ENCODE measurements at regions not wholly inside any gene's neighbourhood (a gene's known extent, or its start where the extent isn't known, plus 50 kb on each side); places are given as distances from the start of the nearest gene placed in this dataset.

DNA sequence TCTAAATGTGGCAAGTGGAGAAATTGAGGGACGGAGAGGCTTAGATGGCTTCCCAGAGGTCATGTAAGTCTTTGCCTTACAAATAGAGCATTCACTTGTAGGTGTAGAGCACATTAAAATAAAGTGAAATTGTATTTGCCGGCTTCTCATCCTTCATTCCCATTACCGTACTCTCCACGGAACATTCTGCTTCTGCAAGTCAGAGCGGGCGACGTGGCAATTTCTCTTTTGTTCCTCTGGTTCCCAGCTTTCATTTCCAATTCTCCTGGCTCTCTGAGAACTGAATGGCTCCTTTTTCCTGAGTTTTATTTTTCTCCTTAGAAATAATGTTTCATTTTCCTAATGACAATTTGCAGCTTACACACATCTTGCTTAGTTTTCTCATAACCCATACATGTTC is 51.3 kb upstream of the PFKP start:
- DNase-seq: no peak

DNA sequence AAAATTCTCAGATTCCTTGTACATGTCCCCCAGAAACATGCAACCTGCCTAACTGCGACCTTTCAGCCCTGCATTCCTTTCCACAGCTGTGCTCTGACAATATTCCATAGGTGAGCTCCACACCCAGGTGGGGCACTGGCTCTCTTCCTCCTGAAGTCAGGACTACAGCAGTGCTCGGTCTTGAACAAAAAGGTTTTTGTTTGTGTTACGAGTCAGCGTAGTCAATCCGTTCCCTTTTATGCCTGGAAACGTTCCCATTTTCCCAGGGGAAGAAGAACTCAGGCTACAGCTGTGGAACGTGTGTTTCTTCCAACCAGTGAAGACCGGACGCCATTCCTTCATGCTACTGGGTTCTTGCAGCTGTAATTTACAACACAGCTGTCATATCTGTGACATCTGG is 52.4 kb upstream of the PFKP start:
- DNase-seq: no peak

DNA sequence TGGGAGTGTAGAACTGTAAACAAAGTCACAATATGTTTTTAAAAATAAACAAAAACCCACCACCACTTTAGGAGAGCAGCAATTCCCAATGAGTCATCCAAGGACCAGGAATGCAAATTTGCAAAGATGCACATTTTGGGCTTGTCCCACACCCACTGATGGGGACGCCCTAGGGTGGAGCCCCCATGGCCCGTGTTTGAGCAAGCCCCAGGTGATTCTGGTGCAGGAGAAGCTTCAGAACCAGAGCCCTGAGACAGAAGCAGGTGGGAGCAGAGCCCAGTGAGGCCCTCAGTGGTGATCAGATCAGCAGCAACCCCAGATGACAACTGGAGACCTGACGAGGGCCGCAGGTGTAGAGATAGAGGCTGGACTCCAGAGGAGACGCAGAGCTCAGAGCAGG is 55.1 kb upstream of the PFKP start:
- DNase-seq: no peak

DNA sequence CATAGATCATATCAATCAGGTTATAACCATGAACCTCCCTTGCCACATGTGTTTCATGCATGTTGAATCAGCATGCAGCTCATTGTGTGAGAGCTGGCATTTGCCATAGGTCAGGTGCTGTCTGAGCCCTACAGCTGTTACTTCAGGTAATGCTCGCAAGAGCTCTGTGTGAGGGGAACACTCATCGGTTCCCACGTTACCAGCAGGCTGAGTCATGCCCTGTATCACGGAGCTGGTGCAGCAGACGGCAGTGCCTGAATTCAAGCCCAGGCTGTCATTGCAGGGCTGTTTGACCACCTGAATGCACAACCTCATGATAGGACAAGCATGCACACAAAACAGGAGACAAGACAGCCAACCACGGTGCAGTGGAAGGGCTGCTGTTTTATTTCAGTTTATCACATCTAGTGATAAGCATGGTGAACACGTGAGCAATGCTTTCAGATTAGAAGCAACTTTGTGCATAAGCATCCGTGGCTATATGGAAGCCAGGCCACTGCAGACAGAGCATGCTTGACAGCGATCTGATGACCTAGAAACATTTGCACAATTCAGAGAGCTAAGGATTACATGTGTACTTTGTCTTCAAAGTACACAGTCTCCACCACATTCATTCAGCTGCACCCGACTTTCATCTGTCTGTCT is 56.4 kb upstream of the PFKP start:
- DNase-seq: no peak

DNA sequence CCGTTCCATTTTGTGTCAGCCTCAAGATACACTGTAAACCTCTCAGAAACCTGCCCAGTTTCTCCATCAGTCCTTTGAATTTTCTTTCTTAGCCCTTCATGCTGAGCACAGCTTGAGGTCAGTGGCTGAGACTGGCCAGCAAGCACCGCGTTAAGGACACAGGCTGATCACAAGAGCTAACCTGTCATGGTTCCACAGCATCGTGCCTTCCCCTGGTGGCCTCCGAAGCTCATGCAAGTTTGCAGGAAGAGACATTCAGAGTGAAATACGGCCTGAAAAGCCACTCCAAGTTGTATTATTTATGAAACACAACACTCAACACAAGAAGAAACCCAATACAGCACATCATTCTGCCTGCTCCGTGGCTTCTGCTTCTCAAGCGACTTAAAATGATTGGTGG is 57.0 kb upstream of the PFKP start:
- no peak for DNase-seq

DNA sequence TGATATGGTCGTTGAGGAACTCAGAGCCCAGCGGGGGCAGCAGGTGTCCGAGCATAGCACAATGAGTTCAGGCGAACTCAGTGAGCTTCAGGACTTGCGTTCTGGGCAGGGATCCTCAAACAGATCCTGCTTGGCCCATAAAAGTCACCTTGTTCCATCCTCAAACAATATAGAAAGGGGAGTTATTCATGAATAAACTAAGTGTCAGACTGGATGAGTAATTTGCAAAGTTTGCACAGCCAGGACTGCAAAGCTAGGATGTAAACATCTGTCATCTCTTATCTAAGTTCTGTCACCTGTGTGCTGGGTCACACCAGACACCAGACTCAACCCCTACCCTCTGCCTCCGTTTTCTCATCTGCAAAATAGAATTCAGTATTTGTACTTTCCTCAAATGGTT is 58.0 kb upstream of the PFKP start:
- no peak for DNase-seq

DNA sequence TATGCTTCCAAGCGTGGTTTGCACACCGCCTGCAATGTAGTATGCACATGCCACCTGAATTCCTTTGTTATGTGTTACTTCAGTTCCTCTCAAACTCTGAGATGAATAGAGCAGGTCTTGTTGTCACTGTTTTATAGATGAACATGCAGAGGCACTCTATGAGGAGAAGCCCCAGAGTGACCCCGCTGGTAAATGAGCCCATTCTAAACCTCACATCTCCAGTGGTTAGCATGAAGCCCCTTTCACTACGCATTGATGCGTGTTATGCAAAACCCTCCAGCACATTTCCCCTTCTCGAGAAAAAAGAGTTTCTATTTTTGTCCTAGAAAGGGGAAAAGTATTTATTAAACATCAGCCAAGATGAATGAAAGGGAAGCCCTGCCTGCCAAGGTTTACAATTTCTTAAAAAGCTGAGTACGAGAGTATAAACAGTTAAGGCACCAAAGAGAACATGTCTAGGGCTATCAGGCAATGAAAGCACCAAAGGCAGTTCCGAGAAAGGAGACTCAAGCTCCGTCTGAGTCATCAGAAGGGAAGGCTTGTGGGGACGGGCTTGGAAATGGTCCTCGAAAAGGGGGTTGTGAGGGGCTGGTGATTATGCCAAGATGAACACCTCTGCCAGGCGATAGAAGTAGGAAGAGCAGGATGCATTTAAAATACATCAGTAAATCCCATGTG is 58.7 kb upstream of the PFKP start:
- DNase-seq: no peak

DNA sequence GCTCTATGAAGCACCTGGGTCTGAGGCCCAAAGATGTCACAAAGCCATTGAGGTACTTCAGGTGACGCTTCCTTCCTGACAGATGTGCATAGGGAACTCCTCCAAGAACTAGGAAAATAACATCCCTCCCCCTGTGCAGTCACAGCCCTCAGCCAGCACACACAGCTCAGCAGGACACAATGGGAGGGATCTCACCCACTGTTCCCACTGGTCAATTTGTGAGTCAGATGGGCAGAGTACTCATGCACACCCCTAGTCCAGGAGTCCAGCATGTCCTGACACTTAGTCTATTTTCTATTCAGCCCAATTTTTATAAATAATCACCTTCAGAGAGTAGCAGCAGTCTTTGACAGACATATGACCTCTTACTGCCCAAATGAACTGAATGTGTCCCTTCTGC is 60.7 kb upstream of the PFKP start:
- DNase-seq: no peak

DNA sequence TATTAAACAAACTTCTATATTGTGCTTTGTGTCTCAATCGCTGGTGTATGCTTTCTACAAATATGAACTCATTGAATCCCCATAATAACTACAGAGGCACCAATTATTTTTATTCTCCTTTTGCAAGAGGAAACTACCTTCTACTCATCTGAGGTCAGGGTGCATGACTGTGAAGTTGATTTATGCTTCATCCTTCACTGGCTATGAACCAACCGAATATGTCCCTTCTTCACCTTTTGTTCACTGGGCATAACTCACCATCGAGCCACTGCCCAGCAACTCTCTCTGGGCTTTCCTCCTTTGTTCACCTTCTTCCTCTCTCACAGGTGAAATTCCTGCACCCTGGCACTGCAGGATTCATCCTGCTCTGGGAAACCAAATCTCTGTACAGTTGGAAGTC is 61.3 kb upstream of the PFKP start:
- DNase-seq: no peak

DNA sequence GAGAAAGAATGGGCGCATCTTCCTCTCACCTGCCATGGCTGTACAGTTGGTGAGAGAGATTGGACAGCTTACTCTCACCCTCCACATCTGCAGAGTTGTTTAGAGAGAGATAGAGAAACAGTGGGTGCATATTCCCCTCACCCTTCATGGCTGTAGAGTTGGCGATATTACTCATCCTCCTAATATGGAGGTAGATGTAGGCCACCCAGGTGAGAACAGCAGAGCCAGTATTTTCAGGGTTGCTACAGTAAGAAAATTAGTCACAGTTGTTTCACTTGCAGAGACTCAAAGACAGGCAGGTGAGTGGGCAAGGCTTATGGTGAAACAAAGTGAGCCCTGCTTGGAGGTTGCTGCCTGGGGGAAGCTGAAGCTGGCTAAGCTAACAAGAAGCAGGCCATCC is 65.0 kb upstream of the PFKP start:
- no peak for DNase-seq

DNA sequence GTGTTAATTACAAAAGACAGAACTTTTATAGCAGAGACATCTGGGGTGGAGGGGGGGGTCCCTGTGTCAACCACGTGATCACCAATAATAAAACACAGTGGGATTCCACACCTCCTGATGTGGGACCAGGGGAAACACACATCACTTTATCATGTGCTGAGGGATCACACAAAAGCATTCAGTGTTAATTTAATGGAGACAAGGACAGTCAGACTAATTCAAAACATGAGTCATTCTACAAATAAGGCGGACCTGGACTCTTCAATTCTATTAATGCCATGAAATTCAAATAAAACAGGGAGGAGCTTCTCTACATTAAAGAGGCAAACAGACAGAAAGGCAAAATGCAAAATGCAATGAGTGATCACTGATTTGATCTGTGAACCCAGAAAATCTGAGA is 67.3 kb upstream of the PFKP start:
- peak; percentile 20 for DNase-seq

DNA sequence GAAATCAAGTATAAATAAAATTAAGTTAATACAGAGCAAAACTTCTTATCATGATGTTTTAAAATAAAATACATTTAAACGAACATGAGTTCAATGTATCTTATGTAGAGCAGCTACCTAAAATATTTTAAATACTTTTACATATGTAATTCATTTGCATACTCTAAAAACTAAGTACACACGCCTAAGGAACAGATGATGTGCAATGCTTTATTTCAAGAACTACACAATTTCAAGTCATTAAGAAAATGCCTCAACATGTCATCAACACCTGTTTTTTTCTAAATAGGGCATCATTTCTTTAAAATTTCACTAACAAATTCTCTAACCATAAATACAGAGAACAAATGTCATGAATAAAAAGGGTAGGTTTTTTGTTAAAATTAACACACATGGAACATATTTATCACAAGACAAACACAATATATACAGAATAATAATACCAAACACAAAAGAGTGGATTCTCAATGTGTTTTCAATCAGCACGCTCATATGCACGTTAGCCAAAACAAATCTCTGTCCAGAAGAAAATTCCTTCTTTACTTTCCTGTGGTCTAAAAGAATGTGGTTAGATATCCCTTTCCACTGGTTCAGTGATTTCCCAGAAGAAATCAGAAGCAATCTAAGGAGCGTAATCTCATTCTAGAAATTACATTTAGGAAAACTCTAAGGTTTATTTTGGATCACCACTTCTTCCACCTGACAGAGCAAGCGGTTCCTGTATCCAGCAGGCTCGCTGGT is 73.0 kb upstream of the PFKP start:
- DNase-seq: no peak

DNA sequence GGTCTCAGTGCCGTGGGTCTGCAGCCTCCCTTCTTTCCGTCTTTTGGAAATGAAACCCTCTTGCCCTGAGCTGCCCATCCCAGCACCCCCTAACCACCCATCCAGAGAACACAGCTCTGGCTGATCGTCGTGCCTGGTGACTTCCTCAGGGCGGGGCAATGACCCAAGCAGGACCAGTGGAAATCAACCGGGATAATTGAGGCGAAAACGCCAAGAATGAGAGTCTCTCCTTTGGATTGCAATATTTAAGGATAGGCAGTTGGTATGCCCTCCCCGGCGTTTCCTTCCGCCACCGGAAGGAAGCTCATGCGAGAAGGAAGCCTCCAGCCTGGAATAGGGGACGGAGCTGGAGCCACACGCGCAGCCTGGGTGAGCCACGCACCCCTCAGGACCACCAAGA is 73.7 kb upstream of the PFKP start:
- no peak for DNase-seq

DNA sequence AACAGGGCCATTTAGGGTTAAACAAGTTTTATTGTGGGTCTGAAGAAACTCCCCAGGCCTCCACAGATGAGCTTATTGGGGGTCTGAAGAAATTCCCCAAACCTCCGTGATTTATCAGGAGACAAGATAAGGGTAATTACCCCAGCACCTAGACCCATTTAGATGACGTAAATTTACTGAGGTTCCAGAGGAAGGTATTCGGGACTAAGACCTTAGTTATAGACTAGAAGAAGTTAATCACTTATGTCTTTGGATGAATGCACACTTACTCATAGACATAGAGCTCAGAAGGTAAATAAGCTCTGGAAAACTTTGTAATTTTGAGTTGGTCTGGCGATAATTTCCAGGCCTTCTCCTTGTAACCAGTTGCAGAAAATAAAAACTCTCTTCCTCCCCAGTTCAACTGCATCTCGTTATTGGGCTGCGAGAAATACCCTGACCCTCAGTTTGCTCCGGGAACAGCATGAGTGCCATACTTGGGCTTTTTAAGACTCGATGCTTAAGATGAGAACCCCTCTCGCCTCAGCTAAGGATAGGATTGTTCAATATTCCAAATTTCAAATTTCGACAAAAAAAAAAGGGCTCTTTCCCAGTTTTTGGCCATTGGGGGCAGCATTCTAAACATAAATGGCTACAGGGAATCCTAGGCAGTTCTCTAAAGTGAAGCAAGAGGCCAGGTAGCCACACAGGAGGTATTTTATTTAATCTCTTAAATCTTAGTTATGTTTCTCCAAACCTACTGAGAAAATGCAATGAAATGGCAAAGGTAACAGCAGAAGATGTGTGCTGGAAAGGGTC is 74.7 kb upstream of the PFKP start:
- DNase-seq: no peak

DNA sequence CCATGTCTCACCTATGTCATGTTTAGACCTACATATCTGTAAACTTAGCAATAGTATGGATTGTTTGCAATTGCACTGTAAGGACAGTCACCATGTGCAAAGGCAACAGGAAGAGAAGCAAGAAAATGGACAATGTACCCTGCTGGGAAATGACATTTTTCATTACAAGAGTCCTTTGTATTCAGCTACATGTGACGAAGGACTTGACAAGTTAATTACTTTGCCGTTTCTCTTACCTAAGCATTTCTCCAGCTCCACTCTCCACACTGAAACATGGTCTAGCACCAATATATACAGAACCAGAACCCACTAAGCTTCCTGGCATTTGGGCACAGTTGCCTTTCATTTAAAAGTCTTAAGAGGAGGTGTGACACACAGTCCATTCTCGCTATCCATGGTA is 76.6 kb upstream of the PFKP start:
- DNase-seq: peak; percentile 50

DNA sequence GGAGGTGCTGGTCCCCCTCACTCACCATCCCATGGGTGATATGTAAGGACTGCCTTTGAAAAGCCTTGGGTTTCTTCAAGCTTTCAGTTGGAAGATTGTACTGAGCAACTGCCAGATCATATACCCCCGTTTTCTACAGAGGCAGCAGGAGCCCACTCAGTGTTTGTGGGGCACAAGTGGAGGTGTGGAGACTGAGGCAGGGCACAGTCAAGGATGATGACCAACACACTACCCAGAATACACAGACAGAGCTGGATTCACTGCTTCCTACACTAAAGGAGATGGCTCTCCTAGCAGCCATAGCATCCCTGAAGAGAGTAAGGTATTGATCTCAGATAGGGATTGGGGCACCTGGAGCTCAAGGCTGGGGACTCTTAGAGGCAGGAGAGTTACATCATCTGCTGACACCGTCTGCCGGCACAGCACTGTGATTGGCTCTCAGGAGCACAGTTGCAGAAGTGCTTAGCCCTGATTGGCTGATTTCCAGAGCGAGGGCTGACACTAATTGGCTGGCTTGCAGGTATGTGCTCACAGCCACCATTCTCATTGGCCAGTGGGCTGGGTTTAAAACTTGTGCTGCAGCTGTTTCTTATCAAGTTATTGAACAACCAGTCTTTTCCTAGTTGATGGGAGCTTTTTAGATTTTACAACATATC is 77.9 kb upstream of the PFKP start:
- DNase-seq: no peak

DNA sequence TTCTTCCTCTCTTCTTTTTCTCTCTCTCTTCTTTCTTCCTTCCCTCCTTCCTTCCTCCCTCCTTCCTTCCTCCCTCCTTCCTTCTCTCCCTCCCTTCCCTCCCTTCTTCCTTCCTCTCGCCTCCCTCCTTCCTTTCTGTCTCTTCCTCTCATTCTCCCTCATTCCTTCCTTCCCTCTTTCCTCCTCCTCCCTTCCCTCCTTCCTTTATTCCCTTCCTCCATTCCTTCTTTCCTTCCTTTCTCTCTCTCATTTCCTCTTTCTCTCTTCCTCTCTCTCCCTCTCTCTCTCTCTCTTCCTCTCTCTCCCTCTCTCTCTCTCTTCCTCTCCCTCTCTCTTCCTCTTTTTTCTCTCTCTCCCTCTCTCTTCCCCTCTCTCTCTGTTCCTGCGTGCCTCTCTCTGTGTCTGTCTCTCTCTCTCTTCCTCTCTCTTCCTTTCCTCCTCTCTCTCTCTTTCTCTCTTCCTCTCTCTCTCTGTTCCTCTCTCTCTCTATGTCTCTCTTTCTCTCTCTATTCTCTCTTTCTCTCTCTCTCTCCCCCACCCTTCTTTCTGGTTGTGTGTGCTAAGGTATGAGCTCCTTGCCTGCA is 80.1 kb upstream of the PFKP start:
- DNase-seq: no peak

DNA sequence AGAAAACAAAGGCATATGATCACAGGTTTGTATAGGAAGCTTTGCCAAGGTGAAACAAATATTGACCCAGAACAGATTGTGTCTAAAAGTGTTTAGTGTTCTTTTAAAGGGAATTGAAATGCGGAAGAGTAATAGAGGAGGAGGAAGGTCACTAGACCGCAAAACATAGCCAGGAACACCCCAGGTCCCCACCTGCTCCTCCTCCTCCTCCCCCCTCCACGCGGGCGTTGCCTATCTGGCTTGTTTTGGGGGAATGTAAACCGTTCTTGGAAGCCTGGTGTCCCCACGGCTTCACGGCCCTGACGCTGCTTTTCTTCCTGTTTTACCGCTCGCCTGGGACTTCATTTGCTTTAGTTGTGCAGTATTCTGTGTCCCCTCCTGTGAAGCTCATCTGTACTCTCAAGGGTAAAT is 81.0 kb upstream of the PFKP start:
- no peak for DNase-seq

DNA sequence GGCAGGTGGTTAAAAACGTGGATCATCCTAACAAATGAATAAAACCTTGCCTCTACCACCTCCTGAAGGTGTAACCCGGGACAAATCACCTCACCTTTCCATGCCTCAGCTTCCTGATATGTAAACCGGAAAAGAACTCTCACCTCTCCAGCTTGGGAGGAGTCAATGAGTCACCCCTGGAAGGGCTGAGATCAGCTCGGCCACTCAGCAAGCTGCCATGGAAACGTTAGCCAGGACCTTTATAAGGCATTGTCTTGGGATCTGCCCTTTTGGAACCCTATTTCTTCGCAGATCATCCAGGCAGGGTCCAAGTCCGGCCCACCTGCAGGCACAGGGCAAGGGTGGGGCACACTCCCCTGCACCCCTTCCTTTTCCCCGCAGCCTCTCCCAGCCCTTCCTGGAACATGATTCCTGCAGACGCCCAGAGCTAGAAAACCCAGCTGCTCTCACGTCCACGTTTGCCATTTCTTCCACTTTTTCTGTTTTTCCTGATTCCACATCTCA is 81.6 kb upstream of the PFKP start:
- DNase-seq: no peak

DNA sequence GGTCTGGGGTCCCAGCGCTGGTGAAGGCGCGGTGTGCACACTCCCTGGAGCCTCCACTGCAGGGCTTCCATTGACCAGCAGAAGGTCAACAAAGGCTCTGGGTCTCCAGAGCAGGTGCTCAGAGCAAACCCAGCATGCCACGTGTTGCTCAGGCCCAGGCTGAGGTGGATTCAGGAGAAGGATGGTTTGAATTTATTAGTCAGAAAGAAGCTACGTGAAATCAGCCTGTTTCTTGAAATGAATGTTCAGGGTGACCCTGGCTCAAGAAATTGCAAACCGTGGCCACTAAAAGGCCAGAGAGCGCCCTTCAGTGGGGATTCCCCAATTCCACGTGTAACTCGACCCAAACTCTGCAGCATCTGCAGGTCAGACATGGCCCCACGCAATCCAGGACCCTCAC is 82.7 kb upstream of the PFKP start:
- DNase-seq: no peak

DNA sequence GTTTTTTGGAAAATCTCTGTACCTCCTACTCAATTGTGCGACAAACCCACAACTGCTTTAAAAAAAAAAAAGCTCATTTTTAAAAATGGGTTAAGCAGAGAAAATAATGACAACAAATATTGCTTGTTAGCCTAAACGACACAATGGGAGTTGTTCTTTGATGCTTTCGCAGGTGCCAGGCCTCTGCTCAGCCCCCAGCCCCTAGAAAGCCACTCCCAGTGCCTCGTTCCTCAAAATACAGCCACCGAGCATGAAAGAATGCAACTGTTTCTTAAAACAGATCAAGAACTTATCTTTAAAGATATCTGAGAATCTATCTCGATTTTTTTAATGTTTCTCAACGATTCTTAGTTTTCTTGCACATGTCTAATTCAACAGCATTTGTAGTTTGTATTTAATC is 85.2 kb upstream of the PFKP start:
- no peak for DNase-seq

DNA sequence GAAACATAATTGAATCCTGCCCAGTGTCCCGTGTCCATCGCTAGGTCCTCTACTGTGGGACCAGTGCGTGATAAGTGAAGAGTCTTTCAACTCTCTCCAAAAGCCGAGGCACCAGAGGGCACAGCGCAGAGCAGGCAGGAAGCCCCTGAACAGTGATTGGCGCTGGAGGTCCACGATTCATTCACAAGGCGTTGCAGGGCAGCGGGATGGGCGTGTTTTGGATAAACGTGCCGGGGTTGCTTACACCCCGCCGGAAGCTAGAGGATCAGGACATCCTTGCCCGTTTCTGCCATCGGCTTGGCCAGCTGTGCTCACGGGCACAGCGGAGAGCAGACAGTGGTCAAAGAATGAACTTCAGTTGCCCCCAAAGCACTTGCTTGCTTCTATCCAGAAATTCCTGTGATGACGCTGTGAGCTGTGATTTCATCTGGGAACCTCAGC is 86.0 kb upstream of the PFKP start:
- DNase-seq: no peak
